Caco-2 (cell line): ENCODE measurements at regions not wholly inside any gene's neighbourhood (a gene's known extent, or its start where the extent isn't known, plus 50 kb on each side); places are given as distances from the start of the nearest gene placed in this dataset.

Source experiments
- BruUV-seq: library from RNA; stranded (reverse); fragments of 400-500 nt; replicated peaks from 2 replicates; lab custom pipeline; 2021; lab: Mats Ljungman, UMichigan
- CTCF ChIA-PET: fragments of 300-600 bp; sonication (Branson Sonifier 250); formaldehyde crosslinking; loops from one replicate; lab custom pipeline; 2022; ENCODE audit warnings: antibody characterized with exemption; lab: Charles Lee
- POLR2A ChIA-PET: fragments of 300-600 bp; sonication (Branson Sonifier 250); formaldehyde crosslinking; loops from one replicate; lab custom pipeline; 2022; ENCODE audit warnings: antibody characterized with exemption; lab: Charles Lee
- DNase-seq, 2 experiments: peaks; one replicate each; pipeline versions ENCODE4 v3.0.0 to v3.0.0-alpha.2; 2020 to 2022
- H3K27me3 ChIP-seq: replicated peaks from 2 replicates; pipeline ENCODE4 v1.6.0; 2011; ENCODE audit warnings: low read length; ENCODE audit not compliant: control insufficient read depth, insufficient read depth
- H3K36me3 ChIP-seq: 2 replicates; pipeline ENCODE4 v1.5.1; 2011; ENCODE audit warnings: low read length; ENCODE audit not compliant: control insufficient read depth, insufficient read depth
- H3K4me1 ChIP-seq: fragments of 250-450 bp; sonication (Bioruptor Pico); 2 replicates; pipeline ENCODE4 v1.5.1; 2020; ENCODE audit warnings: mild to moderate bottlenecking
- H3K4me3 ChIP-seq: 2 replicates; pipeline ENCODE4 v1.5.1; 2011; ENCODE audit warnings: low read depth, mild to moderate bottlenecking, control low read depth, low read length
- H3K9me3 ChIP-seq: fragments of 250-450 bp; sonication (Bioruptor Pico); 2 replicates; pipeline ENCODE4 v1.5.1; 2020; ENCODE audit warnings: mild to moderate bottlenecking, moderate library complexity
- H3K27ac Mint-ChIP-seq: one replicate; pipeline ENCODE4 v1.8.0; 2022; ENCODE audit warnings: mixed read lengths; ENCODE audit not compliant: unreplicated experiment
- H3K27me3 Mint-ChIP-seq: one replicate; pipeline ENCODE4 v1.8.0; 2022; ENCODE audit warnings: mixed read lengths; ENCODE audit not compliant: insufficient read depth, unreplicated experiment
- H3K36me3 Mint-ChIP-seq: one replicate; pipeline ENCODE4 v1.8.0; 2022; ENCODE audit warnings: mild to moderate bottlenecking, mixed read lengths; ENCODE audit not compliant: insufficient read depth, unreplicated experiment
- H3K4me1 Mint-ChIP-seq: one replicate; pipeline ENCODE4 v1.8.0; 2022; ENCODE audit warnings: low read depth, mixed read lengths; ENCODE audit not compliant: unreplicated experiment
- H3K4me3 Mint-ChIP-seq: one replicate; pipeline ENCODE4 v1.8.0; 2022; ENCODE audit warnings: mild to moderate bottlenecking, moderate library complexity, mixed read lengths; ENCODE audit not compliant: unreplicated experiment
- H3K9me3 Mint-ChIP-seq: one replicate; pipeline ENCODE4 v1.8.0; 2022; ENCODE audit warnings: mixed read lengths; ENCODE audit not compliant: unreplicated experiment
- CTCF ChIP-seq, 2 experiments: fragments of 200-600 bp in 1 of 2; IDR thresholded peaks; 1 replicate in 1 of 2; 2 replicates in 1 of 2; pipeline versions ENCODE4 v1.5.1 to v1.8.0; 2011 to 2022; ENCODE audit warnings: antibody characterized with exemption in 1 of 2, control low read depth in 1 of 2, inconsistent platforms in 1 of 2, low read depth in 1 of 2, low read length in 1 of 2, mild to moderate bottlenecking in 1 of 2, moderate library complexity in 1 of 2; ENCODE audit not compliant: insufficient read depth in 1 of 2, severe bottlenecking in 1 of 2, unreplicated experiment in 1 of 2
- intact Hi-C: fragments of 100-400 bp; cut with micrococcal nuclease; formaldehyde crosslinking; loops from one replicate; pipeline ENCODE4 v1.10.0; 2022; ENCODE audit not compliant: unreplicated experiment

GRCh38 chr5:2890011-2890410, 138.5 kb upstream of the IRX2 start:
- DNase-seq: no peak
- Mint-ChIP-seq H3K27ac (no peak overlapping the region), H3K36me3 (no peaks in the 10 kb centered on the region), H3K4me1 (no peaks in the 10 kb centered on the region), H3K9me3 (no peaks in the 10 kb centered on the region), H3K27me3 (peaks cover 7% of the 10 kb centered on the region), H3K4me3 (no peak overlapping the region)
- Histone ChIP-seq H3K27me3 (no peaks in the 10 kb centered on the region; the same call in 1 of the 2 replicates), H3K9me3 (no peaks in the 10 kb centered on the region), H3K4me3 (no peak overlapping the region), H3K36me3 (no peaks in the 10 kb centered on the region), H3K4me1 (no peaks in the 10 kb centered on the region)
- no TSS peak for BruUV-seq
- CTCF ChIA-PET: no interaction called here
- TF ChIP-seq CTCF (IDR thresholded peaks at IDR 0.05; ENCODE audit: insufficient read depth in 1 of 2, low read depth in 1 of 2, low read length in 1 of 2, severe bottlenecking in 1 of 2, unreplicated experiment in 1 of 2): no peak
- intact Hi-C loops: no loop called here
- POLR2A ChIA-PET: no interaction called here

- H3K4me3 Mint-ChIP-seq: no peak overlapping the region
- H3K4me1 ChIP-seq: no peaks in the 10 kb centered on the region
- ChIA-PET CTCF (no interaction called here), POLR2A (no interaction called here)
- H3K9me3 ChIP-seq: no peaks in the 10 kb centered on the region
- H3K27me3 Mint-ChIP-seq: peaks cover 8% of the 10 kb centered on the region
- no peak overlapping the region for H3K4me3 ChIP-seq
- no TSS peak for BruUV-seq
- H3K27ac Mint-ChIP-seq: no peak overlapping the region
- intact Hi-C loops: no loop called here
- no peak for DNase-seq
- TF ChIP-seq CTCF (IDR thresholded peaks at IDR 0.05; ENCODE audit: insufficient read depth in 1 of 2, low read depth in 1 of 2, low read length in 1 of 2, severe bottlenecking in 1 of 2, unreplicated experiment in 1 of 2): no peak
- H3K4me1 Mint-ChIP-seq: no peaks in the 10 kb centered on the region
- H3K36me3 Mint-ChIP-seq: no peaks in the 10 kb centered on the region
- no peaks in the 10 kb centered on the region; the same call in 1 of the 2 replicates for H3K27me3 ChIP-seq
- no peaks in the 10 kb centered on the region for H3K9me3 Mint-ChIP-seq
- H3K36me3 ChIP-seq: no peaks in the 10 kb centered on the region
These were observed 137.1 kb upstream of the IRX2 start for GRCh38 chr5:2888520-2889060.

DNA sequence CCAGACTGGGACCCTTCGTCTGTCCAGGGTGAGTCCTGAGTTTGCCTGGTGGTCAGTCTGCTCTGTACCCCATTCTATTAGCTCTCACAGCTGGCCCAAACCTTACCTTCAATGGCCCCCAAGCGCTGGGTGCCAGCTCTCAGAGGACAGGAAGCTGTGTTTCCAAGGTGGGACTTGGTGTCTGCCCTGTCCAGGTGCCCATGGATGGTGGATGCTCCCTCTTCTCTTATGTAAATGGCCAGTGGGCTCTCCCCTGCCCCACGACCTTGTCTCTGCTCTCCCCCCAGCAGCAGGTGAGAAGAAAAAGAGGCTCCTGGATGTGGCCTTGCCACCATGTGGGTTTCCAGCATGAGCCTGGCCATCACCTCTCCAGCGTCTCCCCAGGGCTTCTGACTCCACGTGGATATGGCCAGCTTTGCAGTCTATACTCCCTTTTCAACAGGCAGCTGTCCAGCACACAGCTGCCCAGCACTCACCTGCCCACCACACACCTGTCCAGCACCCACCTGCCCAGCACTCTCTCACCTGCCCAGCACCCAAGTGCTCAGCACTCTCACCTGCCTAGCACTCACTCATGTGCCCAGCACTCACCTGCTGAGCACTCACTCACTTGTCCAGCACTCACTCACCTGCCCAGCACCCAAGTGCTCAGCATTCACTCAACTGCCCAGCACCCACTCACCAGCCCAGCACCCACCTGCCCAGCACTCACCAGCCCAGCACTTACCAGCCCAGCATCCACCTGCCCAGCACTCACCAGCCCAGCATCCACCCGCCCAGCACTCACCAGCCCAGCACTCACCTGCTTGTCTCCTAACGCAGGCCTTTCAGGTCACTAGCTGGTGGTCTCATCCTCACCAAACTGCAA, 136.2 kb upstream of the IRX2 start:
- H3K4me1 Mint-ChIP-seq: no peaks in the 10 kb centered on the region
- H3K4me1 ChIP-seq: no peaks in the 10 kb centered on the region

More for the DNA sequence above, 136.2 kb upstream of the IRX2 start:
- TF ChIP-seq CTCF (IDR thresholded peaks at IDR 0.05; ENCODE audit: insufficient read depth in 1 of 2, low read depth in 1 of 2, low read length in 1 of 2, severe bottlenecking in 1 of 2, unreplicated experiment in 1 of 2): no peak
- no peak overlapping the region for H3K4me3 Mint-ChIP-seq
- no TSS peak for BruUV-seq
- Histone ChIP-seq H3K27me3 (no peaks in the 10 kb centered on the region; the same call in 1 of the 2 replicates), H3K9me3 (no peaks in the 10 kb centered on the region), H3K4me3 (no peak overlapping the region), H3K36me3 (no peaks in the 10 kb centered on the region)
- intact Hi-C loops: no loop called here
- DNase-seq: no peak
- H3K36me3 Mint-ChIP-seq: no peaks in the 10 kb centered on the region
- peaks cover 8% of the 10 kb centered on the region for H3K9me3 Mint-ChIP-seq
- ChIA-PET CTCF (no interaction called here), POLR2A (no interaction called here)
- peaks cover 13% of the 10 kb centered on the region for H3K27me3 Mint-ChIP-seq
- no peak overlapping the region for H3K27ac Mint-ChIP-seq
